HPDE6-E6E7 (cell line): ENCODE measurements at regions not wholly inside any gene's neighbourhood (a gene's known extent, or its start where the extent isn't known, plus 50 kb on each side); places are given as distances from the start of the nearest gene placed in this dataset.
A peak's percentile ranks its signal among the peaks of the same experiment; 100 is the strongest.

Experiments used
- DNase-seq: peaks from one replicate; pipeline ENCODE4 v3.0.0; 2011; ENCODE audit warnings: missing footprints; ENCODE audit errors: extremely low spot score

DNA sequence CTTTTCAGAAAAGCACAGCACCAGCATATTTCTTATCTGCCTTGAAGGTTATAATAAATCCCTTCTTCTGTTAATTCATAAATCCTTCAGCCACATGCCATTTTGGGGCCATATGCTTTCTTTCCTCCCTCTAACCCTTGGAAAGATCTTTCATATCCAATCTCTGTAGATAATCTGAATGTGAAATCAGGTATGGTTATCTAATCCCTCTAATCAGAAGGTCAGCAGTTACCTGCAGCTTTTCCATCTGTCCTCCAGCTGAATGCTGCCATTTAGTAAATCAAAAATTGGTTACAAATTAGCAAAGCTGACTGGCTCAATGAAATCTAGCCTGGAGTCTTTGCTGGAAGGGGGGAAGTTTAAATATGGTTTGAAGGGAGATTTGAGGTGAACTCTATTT is 230.5 kb downstream of the PIK3C3 start:
- no peak for DNase-seq

DNA sequence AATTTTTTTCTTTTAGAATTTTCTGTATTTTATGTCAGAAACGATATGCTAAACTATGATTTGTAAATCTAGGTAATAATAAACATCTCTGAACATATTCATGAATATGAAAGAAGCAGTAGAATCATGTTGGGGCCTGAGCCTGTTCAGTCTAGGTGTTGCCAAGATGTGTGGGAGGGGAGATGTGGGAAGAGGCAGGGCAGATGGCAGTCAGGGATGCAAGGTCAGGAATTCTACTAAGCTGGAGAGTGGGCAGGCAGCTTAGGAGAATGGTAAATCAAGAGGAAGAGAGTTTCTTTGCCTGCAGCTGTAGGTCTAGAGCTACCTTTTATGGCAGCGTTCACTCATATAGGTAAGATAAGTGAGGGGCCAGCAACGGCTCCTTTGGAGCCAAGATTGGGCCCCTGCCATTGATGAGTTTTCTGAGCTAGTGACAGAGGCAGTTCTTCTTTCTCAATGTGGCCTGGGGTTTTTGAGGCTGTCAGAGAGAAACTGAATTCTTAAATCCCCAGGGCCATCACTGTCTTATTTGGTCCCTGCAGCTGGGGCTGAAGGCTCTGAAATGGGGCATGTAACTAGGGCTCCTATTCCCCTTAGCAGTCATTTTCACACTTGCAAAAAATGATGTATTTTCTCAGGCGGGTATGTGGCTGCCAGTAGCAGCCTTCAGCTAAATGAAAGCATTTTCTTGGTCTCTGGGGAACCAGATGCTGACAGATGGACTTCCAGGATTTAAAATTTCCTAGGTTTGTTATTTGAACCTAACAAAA is 232.8 kb downstream of the PIK3C3 start:
- no peak for DNase-seq

DNA sequence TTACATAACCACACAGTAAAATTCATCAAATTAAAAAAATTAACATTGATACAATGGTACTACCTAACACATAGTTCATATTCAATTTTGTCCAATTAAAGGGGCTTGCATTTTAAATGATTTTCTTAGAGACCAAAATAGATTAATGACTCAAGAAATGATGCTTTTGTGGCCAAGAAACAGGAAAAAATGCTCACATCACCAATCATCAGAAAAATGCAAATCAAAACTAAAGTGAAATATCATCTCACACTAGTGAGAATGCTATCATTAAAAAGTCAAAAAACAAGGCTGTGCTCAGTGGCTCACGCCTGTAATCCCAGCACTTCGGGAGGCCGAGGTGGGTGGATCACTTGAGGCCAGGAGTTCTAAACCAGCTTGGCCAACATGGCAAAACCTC is 235.6 kb downstream of the PIK3C3 start:
- DNase-seq = no peak

DNA sequence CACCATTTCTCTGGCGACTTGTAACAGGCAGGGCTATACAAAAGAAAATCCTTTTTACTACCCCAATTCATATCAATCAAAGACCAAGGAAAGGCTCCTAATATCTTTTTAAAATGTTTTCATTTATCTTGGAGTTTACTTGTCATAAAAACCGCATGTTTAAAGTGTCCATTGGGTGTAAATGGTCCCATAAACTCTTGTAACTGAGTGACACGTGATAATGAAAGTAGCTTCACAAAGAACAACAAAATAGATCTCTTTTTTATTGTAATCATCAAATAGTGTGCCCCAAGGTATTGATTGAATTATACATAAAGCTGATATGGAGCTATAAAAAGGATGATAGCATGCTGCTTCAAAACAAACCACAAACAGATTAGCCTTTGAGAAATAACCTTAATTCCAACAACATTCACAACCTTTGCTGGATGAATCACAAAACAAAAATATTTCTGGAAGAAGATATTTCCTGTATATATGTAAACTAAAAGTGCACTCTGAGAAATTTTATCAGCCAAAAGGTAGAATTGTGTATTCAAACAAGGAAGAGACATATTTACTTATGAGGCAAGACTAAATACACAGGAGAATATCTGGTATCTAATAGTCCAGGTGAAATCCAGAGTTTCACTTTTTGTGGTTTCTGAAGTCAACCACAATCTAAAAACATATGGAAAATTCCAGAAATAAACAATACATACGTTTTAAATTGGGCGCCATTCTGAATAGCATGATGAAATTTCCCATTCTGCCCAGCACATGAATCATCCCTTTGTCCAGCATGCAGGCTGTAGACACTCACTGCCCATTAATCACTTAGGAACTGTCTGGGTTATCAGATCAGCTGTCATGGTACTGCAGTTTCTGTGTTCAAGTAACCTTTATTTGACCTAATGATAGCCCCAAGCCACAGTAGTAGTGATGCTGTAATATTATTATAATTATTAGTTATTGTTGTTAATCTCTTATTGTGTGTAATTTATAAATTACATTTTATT is 237.5 kb downstream of the PIK3C3 start:
- peak; percentile 13 for DNase-seq

DNA sequence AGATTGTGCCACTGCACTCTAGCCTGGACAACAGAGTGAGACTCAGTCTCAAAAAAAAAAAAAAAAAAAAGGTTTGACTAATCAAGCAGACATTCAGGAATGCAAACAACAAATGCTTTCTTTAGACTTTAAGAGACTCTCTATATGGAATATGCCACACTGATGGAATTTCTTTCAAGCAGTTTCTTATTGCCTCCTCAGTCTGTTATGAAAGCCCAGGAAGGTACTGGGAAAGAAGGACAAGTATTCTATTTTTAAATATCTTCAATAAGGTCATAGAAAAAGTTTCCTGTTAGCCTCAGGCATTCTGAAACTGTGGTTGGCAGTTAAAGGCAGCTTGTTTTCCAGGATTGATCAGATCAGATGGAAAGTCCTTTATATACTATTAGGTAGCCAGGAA is 241.6 kb downstream of the PIK3C3 start:
- DNase-seq = no peak

DNA sequence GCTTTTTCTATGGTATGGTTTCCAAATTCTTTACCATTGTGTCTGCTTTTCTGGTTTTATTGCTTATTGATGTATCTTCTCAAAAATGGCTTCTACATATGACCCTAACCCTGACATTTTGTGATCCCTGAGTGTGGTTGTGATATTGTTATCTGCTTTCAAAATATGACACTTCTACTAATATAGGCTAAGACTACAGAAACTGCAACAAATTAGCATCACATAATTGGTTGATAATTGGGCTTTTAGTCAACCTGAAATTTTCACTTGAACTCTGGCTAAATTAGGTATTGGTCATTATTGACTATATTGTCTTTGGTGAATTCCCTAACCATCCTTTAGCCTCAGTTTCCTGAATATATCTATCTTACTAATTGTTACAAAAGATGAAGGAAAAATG is 246.1 kb downstream of the PIK3C3 start:
- no peak for DNase-seq

DNA sequence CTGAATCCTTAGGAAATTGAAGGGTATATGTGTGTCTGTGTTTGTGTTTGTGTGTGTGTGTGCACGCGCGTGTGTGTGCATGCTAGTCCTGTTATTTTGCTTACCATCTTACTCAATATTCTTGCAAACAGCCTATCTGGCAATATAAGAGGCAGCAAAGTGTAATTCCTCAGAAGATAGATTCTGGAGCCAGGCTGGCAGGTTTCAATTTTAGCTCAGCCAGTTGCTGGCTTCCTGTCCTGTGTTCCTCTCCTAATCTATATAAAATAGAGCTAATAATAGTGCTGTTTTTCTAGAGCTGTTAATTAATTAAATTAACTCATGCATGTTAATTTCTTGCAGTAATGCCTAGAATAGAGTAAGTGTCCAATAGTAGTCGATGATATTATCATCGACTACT is 256.2 kb downstream of the PIK3C3 start:
- no peak for DNase-seq

DNA sequence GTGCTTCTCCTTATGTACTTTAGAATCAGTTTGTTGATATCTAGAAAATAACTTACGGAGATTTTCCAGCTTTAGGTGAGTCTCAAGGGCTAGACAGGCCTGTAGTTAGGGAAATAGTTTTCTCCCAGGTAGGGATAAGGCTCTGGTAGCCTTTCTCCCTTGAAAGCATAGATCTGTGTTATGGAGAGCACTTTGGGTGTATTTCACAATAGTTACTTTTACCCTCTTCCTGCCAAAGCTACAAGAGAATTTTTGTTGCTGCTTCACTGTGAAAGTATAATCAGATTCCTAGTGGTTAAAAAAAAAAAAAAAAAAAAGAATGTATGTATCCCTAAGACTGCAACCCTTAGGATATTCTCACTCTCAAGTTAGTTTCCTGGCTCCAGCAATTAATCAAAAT is 267.5 kb downstream of the PIK3C3 start:
- no peak for DNase-seq

DNA sequence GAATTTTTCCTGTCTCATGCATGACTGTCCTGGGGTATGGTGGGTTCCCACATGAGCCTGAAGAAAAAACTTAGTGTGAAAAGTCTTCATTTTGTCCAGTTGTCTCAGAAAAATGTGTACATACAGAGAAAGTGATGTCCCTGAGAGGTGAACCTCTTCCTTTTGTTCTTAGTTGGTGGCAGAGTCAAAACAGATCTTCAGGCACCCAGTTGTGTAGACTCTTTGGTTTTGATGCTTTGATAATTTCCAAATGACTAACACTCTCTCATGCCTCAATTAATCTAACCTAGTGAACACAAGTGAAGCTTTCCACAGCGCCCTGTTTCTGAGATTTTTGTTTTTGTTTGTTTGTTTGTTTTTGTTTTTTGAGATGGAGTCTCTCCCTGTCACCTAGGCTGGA is 273.5 kb downstream of the PIK3C3 start:
- no peak for DNase-seq

DNA sequence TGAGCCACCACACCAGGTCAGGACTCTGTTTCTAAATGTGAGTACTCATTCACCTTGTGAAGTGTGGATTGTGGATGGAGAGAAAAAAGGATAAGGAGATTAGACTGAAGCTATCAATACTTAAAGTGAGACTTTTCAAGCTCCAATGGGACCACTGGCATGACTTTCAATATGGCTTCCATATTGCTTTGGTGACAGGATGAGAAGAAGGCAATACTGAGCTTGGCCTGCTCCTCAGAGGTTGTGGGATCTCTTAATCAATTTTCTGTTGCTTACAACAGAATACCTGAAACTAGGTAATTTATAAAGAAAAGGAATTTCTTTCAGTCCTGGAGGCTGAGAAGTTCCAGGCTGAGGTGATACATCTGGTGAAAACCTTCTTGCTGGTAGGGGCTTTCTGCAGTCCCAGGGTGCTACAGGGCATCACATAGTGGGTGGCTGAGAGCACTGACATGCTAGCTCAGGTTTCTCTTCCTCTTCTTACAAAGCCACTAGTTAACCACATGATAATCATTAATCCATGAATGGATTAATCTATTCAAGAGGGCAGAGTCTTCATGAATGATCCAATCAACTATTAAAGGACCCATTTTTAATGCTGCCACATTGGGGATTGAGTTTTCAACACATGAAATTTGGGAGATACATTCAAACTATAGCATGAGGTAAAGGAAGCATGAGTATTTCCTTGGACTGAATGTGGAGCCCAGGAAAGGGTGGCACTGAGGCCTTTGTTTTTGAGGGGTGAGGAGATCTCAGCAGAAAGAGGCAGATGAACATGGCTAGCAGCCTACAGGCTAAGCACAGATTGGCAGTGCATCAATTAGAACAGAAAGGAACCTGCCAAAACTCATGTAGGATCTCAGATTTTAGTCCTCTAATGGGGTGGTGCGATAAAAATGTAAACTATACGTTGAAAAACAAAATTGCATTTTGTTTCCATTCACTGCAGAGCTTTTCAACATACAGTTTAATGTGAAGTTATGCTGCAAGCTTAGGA is 274.5 kb downstream of the PIK3C3 start:
- DNase-seq = no peak

DNA sequence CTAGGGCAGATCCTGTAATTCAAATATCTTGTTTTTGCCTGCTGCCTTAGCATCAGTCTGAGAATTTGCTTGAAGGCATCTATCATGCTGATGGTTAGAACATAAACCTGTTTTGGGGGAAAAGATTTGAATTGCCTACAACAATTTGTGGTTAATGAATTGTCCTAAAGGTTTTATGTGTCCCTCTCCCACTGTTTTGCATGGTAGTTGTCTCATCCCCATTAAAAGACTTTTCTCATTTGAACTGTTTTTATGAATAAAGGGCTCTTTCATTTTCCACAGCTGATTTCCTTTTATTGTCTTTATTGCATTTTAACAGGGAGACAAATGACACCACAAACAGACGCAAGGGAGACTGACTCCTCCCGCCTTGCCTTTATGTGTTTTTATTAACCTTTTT is 275.6 kb downstream of the PIK3C3 start:
- DNase-seq = no peak

DNA sequence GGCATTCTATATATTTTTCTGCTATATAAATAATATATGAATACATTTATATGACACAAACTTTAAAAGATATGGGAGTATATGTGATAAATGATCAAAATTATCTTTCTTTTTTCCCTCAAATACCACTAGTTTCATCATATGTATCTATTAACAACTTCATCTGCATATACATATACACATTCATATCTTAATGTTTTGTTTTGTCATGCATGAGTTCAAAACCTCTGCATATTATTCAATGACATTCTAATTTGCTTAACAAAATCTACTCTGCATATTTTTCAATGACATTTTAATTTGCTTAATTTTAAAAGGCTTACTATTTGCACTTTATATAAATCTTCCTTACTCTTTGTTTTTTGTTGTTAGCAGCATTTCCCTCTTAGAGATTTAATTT is 276.2 kb downstream of the PIK3C3 start:
- DNase-seq = no peak

DNA sequence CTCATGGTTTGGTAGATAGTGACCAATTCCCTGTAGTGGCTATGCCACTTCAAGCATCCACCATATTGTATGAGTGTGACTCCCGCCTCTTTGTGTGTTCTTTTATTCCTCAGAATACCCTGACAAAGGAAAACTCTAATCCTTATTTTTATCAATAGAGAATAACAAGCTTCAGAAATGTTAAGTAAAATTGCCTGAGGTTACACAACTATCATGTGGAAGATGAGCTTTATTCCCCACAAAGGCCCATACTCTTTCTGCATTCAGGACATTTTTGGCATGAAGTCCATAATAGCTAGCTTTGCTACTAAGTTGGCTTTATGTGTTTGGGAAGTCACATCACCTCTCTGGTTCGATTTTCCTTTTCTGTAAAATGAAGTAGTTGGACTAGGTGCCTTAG is 276.8 kb downstream of the PIK3C3 start:
- no peak for DNase-seq

DNA sequence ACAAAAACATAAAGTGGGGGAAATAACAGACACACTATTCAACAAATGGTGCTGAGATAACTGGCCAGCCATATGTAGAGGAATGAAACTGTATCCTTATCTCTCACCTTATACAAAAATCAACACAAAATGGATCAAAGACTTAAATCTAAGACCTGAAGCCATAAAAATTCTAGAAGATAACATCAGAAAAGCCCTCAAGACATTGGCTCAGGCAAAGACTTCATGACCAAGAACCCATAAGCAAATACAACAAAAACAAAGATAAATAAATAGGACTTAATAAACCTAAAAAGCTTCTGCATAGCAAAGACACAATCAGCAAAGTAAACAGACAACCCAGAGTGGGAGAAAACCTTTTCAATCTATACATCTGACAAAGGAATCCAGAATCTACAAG is 278.9 kb downstream of the PIK3C3 start:
- no peak for DNase-seq

DNA sequence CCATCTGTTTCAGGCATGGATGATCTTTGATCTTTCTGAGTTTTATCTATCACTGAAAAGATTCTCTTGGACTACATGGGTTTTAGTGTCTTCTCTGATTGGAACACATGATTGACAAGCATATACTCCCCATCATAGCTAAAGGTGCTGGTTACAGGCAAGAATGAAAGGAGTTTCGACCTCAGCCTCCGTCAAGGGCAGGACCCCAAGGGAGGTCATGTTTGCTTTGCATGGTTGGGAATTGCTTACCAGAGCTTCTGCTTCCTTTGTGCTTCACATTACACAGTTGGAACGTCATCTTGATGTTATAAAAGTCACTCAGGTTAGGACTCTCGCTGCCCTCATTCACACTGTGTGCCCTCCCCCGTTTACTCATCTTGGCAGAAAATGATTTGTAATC is 287.7 kb downstream of the PIK3C3 start:
- no peak for DNase-seq

DNA sequence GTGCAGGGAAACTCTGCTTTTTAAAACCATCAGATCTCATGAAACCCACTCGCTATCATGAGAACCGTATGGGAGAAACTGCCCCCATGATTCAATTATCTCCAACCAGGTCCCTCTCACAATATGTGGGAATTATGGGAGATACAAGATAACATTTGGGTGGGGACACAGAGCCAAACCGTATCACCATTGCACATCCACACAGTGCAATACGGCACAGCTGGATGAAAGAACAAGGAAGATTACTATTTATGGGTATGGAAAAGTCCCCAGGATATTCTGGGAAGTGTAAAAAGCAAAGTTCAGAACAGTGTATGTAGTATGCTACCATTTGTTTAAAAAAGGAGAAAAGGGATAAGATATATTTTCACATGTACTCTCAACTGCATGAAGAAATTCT is 290.1 kb downstream of the PIK3C3 start:
- no peak for DNase-seq

DNA sequence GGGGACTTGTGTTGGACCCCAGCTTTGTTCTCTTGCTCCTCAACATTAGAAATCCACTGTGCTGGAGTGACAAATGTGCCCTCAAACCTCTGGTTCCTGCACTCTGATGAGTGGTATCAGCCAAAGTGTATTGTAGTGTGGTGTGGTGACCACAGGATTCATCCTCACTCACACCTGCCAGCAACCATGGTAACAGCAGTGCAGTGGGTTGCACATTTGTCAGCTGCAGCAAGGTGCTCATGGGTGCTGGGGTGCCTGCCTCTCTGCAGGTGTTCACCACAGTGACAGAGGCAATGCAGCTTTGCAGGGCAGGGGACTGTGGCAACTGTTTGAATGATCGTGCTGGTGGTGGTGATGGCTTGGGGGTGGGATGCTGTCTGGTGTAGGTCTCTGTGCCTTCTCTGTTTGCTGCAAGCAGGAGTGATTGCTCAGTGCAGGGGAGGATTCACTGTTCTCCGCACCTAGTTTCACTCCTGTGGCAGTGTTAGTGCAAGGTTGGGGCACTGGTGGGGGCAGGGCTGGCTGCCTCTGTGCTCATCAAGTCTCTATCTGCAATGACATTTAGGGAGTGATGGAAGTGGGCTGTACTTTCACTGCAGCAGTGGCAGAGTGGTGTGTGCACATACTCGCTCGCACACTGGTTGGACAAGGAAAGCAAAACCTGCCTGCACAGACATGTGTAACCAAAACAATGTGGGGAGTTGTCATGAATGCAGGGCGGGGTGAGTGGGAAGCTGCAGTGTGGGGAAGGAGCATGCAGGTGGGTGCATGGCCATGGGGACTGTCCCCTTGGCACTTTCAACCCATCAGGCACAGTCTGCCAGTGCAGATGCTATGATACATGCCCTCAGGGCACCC is 301.1 kb downstream of the PIK3C3 start:
- DNase-seq = no peak

DNA sequence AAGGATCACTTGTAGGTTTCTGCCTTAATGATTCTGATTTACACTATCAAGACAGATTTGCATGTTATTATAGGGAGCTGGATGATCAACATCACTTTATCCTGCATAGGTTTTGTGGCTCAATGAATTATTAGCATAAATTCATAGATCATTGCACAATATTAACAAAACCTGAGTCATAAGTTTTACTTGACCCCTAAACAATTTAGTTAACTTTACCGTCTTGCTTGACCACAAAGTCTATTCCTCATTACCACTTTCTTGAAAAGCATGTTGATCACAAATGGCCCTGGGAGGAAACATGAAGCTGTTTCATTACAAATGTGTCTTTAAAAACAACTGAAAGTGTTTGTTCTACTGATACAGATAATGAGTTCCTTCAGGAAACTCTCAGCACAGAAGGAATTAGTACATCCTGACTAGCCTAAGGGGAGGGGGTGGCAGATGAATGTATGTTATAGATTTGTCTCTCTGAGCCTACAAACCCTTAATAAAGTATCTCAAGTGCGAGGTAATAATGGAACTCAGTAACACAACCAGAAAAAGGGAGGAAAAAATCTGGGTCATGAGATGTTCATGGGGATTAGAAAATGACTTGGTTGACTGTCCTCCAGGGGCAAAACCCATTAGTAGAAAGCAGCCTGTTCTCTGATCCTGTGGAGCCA is 303.4 kb downstream of the PIK3C3 start:
- DNase-seq = no peak

DNA sequence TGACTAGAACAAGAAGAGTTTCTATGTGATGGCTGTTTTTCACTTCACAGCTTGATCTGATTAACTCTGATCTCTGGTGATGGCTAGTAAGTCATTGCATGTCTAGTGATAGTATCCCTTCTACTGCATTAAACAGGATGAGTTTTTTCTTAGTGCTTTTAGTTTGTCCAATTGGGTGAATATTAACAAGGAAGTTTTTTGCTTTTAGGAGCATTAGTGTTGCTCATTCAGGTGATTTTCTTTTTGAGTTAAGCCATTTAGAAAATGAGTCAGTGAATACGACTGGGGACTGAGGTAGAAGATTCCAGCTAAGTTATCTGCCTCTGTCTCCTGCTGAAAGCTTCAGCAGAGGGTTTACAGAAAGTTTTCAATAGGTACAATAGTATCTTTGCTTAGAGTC is 306.7 kb downstream of the PIK3C3 start:
- no peak for DNase-seq

DNA sequence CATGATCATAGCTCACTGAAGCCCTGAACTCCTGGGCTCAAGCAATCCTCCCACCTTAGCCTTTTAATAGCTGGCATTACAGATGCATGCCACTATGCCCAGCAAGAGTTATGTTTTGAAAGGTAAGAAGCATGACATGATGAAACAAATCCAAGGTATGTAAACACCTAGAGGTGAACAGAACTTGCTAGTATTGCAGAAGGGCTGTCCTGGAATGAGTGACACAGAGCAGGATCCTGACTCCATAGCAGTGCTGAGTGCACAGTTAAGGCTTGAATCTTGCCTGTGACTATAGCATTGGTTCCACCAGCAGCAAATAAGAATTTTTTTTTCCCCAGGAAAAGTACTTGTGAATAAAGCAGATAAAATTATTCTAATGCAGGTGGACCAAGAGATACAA is 309.5 kb downstream of the PIK3C3 start:
- DNase-seq = no peak
